IMR-90 (cell line): ENCODE measurements at regions not wholly inside any gene's neighbourhood (a gene's known extent, or its start where the extent isn't known, plus 50 kb on each side); places are given as distances from the start of the nearest gene placed in this dataset.

ENCODE experiments used
- ATAC-seq: fragments of 200-7000 bp; cut with Tn5 transposase; 2 replicates; pipeline ENCODE4 v1.9.1; 2020; ENCODE audit warnings: low read depth, mild to moderate bottlenecking, moderate library complexity
- BruUV-seq: library from RNA; stranded (reverse); fragments of 400-500 nt; replicated peaks from 2 replicates; lab custom pipeline; 2021; lab: Mats Ljungman, UMichigan
- CTCF ChIA-PET: fragments of 300-600 bp; formaldehyde crosslinking; extraction: SDS; loops from one replicate; lab custom pipeline; 2021; ENCODE audit warnings: antibody characterized with exemption; lab: Yijun Ruan, JAX
- POLR2A ChIA-PET: fragments of 300-600 bp; sonication (Branson Sonifier 250); formaldehyde crosslinking; loops from one replicate; lab custom pipeline; 2022; ENCODE audit warnings: antibody characterized with exemption; ENCODE audit not compliant: unreplicated experiment; lab: Charles Lee
- DNase-seq: peaks from one replicate; pipeline ENCODE4 v3.0.0; 2013
- H2AFZ ChIP-seq: replicated peaks from 2 replicates; pipeline ENCODE3; 2013; ENCODE audit warnings: low read length, mild to moderate bottlenecking; ENCODE audit not compliant: poor library complexity
- H2AK5ac ChIP-seq: 2 replicates; pipeline ENCODE4 v1.6.1; 2013; ENCODE audit warnings: low read depth, low read length, inconsistent platforms
- H2AK9ac ChIP-seq: replicated peaks from 2 replicates; pipeline ENCODE3; 2013; ENCODE audit warnings: mild to moderate bottlenecking, low read depth, low read length, moderate library complexity; ENCODE audit not compliant: poor library complexity
- H2BK120ac ChIP-seq: 2 replicates; pipeline ENCODE4 v1.6.1; 2013; ENCODE audit warnings: low read depth, low read length, inconsistent platforms
- H2BK15ac ChIP-seq: 3 replicates; pipeline ENCODE4 v1.6.1; 2013; ENCODE audit warnings: low read depth, low read length, inconsistent platforms
- H2BK20ac ChIP-seq: 2 replicates; pipeline ENCODE4 v1.6.1; 2013; ENCODE audit warnings: low read depth, mild to moderate bottlenecking, inconsistent platforms, low read length, moderate library complexity
- H2BK5ac ChIP-seq: 2 replicates; pipeline ENCODE4 v1.6.1; 2013; ENCODE audit warnings: mild to moderate bottlenecking, low read depth, low read length, inconsistent platforms; ENCODE audit not compliant: poor library complexity, severe bottlenecking
- H3K14ac ChIP-seq: replicated peaks from 2 replicates; pipeline ENCODE4 v1.6.1; 2013; ENCODE audit warnings: low read depth, low read length, inconsistent platforms
- H3K18ac ChIP-seq: 2 replicates; pipeline ENCODE4 v1.6.1; 2013; ENCODE audit warnings: low read depth, low read length, control low read depth
- H3K23ac ChIP-seq: 2 replicates; pipeline ENCODE4 v1.6.1; 2013; ENCODE audit warnings: low read depth, low read length, inconsistent platforms
- H3K27ac ChIP-seq: 2 replicates; pipeline ENCODE4 v1.5.1; 2013; ENCODE audit warnings: mild to moderate bottlenecking, control low read depth, low read length; ENCODE audit not compliant: insufficient read depth
- H3K27me3 ChIP-seq: 2 replicates; pipeline ENCODE4 v1.6.1; 2013; ENCODE audit warnings: low read length; ENCODE audit not compliant: control insufficient read depth, insufficient read depth
- H3K36me3 ChIP-seq: 2 replicates; pipeline ENCODE4 v1.6.1; 2013; ENCODE audit warnings: low read length, mixed read lengths; ENCODE audit not compliant: control insufficient read depth, insufficient read depth
- H3K4ac ChIP-seq: 2 replicates; pipeline ENCODE4 v1.6.1; 2013; ENCODE audit warnings: low read depth, low read length, inconsistent platforms
- H3K4me1 ChIP-seq: 2 replicates; pipeline ENCODE4 v1.6.1; 2013; ENCODE audit warnings: low read length, mixed read lengths; ENCODE audit not compliant: control insufficient read depth, insufficient read depth
- H3K4me2 ChIP-seq: 2 replicates; pipeline ENCODE4 v1.6.1; 2013; ENCODE audit warnings: low read depth, mild to moderate bottlenecking, control low read depth, low read length, moderate library complexity
- H3K4me3 ChIP-seq: 2 replicates; pipeline ENCODE4 v1.5.1; 2013; ENCODE audit warnings: low read depth, mild to moderate bottlenecking, control low read depth, low read length, moderate library complexity; ENCODE audit not compliant: insufficient read depth
- H3K56ac ChIP-seq: 2 replicates; pipeline ENCODE4 v1.6.1; 2013; ENCODE audit warnings: low read length, inconsistent platforms; ENCODE audit not compliant: insufficient read depth; ENCODE audit errors: extremely low read depth
- H3K79me1 ChIP-seq, 2 experiments: 2 replicates each; pipeline ENCODE4 v1.6.1; 2013; ENCODE audit warnings: low read length in 2 of 2, inconsistent platforms in 1 of 2, low read depth in 1 of 2
- H3K9ac ChIP-seq: 2 replicates; pipeline ENCODE4 v1.6.1; 2013; ENCODE audit warnings: low read depth, low read length, control low read depth
- H3K9me1 ChIP-seq: 2 replicates; pipeline ENCODE4 v1.6.1; 2013; ENCODE audit warnings: low read length, inconsistent platforms; ENCODE audit not compliant: insufficient read depth
- H3K9me3 ChIP-seq: 2 replicates; pipeline ENCODE4 v1.6.1; 2013; ENCODE audit warnings: low read length; ENCODE audit not compliant: control insufficient read depth, insufficient read depth
- H4K20me1 ChIP-seq: 2 replicates; pipeline ENCODE4 v1.6.1; 2013; ENCODE audit warnings: low read length, inconsistent platforms; ENCODE audit not compliant: insufficient read depth
- H4K5ac ChIP-seq: 2 replicates; pipeline ENCODE4 v1.6.1; 2013; ENCODE audit warnings: mild to moderate bottlenecking, low read depth, low read length, control low read depth
- H4K8ac ChIP-seq, 2 experiments: 2 replicates each; pipeline ENCODE4 v1.6.1; 2013; ENCODE audit warnings: low read depth in 2 of 2, low read length in 2 of 2, control low read depth in 1 of 2, inconsistent platforms in 1 of 2
- H4K91ac ChIP-seq: 2 replicates; pipeline ENCODE4 v1.6.1; 2013; ENCODE audit warnings: low read depth, low read length, inconsistent platforms; ENCODE audit not compliant: insufficient read depth
- MXI1 ChIP-seq: IDR thresholded peaks from 2 replicates; pipeline ENCODE4 v1.6.1; 2012; ENCODE audit warnings: low read depth, mild to moderate bottlenecking, low read length, moderate library complexity, borderline replicate concordance
- POLR2A ChIP-seq: IDR thresholded peaks from 2 replicates; pipeline ENCODE4 v1.6.1; 2012; ENCODE audit warnings: mild to moderate bottlenecking, low read depth, low read length
- USF2 ChIP-seq: fragments of 150-350 bp; IDR thresholded peaks from 2 replicates; pipeline ENCODE4 v1.6.1; 2017; ENCODE audit warnings: mild to moderate bottlenecking, antibody characterized with exemption, low read length, low read depth
- dilution Hi-C: fragments of 300-500 bp; cut with HindIII; formaldehyde crosslinking; loops from one replicate; pipeline ENCODE4 v1.14.3; 2018; ENCODE audit warnings: low sequenced_read_pairs; ENCODE audit not compliant: unreplicated experiment
- in situ Hi-C: fragments of 300-500 bp; cut with MboI; formaldehyde crosslinking; loops from 3 replicates; pipeline ENCODE4 v1.14.3; 2019; ENCODE audit warnings: low sequenced_read_pairs, inconsistent platforms, mixed read lengths
- intact Hi-C: fragments of 100-400 bp; cut with micrococcal nuclease; formaldehyde crosslinking; loops from 2 replicates; pipeline ENCODE4 v1.10.0; 2022

GRCh38 chr7:130965515-130965914 lies 231.5 kb upstream of the KLF14 start:
- in situ Hi-C loops, result no loop called here
- no peak overlapping the region for H3K27ac ChIP-seq

More at GRCh38 chr7:130965515-130965914, 231.5 kb upstream of the KLF14 start:
- TF ChIP-seq POLR2A (no peak), MXI1 (no peak), USF2 (no peak)
- Histone ChIP-seq H2BK15ac (no peak overlapping the region), H2BK120ac (no peak overlapping the region), H3K4me2 (no peak overlapping the region), H3K27me3 (no peaks in the 10 kb centered on the region), H4K8ac (no peak overlapping the region), H3K18ac (no peak overlapping the region), H4K91ac (no peak overlapping the region), H2BK5ac (no peak overlapping the region), H4K5ac (no peak overlapping the region), H4K20me1 (no peaks in the 10 kb centered on the region; the same call in 1 of the 2 replicates), H3K9me3 (no peaks in the 10 kb centered on the region), H3K79me1 (peaks cover 21 to 56% of the 10 kb centered on the region in 2 experiments), H3K4me3 (no peak overlapping the region), H2AFZ (no peak overlapping the region), H2AK5ac (no peak overlapping the region), H3K4ac (no peak overlapping the region), H3K36me3 (peaks cover 4% of the 10 kb centered on the region; the same call in 1 of the 2 replicates), H2BK20ac (no peak overlapping the region), H3K23ac (no peak overlapping the region), H2AK9ac (no peak overlapping the region), H3K9ac (no peak overlapping the region), H3K14ac (no peak overlapping the region), H3K56ac (no peak overlapping the region), H3K9me1 (peaks cover 10% of the 10 kb centered on the region), H3K4me1 (peaks cover 19% of the 10 kb centered on the region)
- ChIA-PET POLR2A (no interaction called here), CTCF (no interaction called here)
- no peak for DNase-seq
- BruUV-seq, result no TSS peak
- intact Hi-C loops (no loop called here), dilution Hi-C loops (no loop called here)
- no peak for ATAC-seq
